Osteoblast (primary cell): ENCODE measurements at regions not wholly inside any gene's neighbourhood (a gene's known extent, or its start where the extent isn't known, plus 50 kb on each side); places are given as distances from the start of the nearest gene placed in this dataset.

ENCODE experiments used
- DNase-seq: peaks from one replicate; pipeline ENCODE4 v3.0.0; 2011; ENCODE audit warnings: low spot score, mixed read lengths; ENCODE audit not compliant: insufficient read length; ENCODE audit errors: missing footprints
- H2AFZ ChIP-seq: 2 replicates; pipeline ENCODE4 v1.6.0; 2011; ENCODE audit warnings: mild to moderate bottlenecking, low read length
- H3K27ac ChIP-seq: 2 replicates; pipeline ENCODE4 v1.5.1; 2011; ENCODE audit warnings: mild to moderate bottlenecking, low read depth, low read length, moderate library complexity
- H3K27me3 ChIP-seq: 2 replicates; pipeline ENCODE4 v1.6.0; 2012; ENCODE audit warnings: mild to moderate bottlenecking, control low read depth, inconsistent platforms, low read length, moderate library complexity; ENCODE audit not compliant: insufficient read depth
- H3K36me3 ChIP-seq: 2 replicates; pipeline ENCODE4 v1.5.1; 2011; ENCODE audit warnings: mild to moderate bottlenecking, low read length, control low read depth, moderate library complexity; ENCODE audit not compliant: insufficient read depth
- H3K4me1 ChIP-seq: 2 replicates; pipeline ENCODE4 v1.5.1; 2011; ENCODE audit warnings: mild to moderate bottlenecking, low read length, control low read depth, moderate library complexity; ENCODE audit not compliant: insufficient read depth
- H3K4me2 ChIP-seq: 2 replicates; pipeline ENCODE4 v1.6.0; 2011; ENCODE audit warnings: mild to moderate bottlenecking, low read length; ENCODE audit not compliant: insufficient read depth
- H3K4me3 ChIP-seq: fragments of 200-600 bp; sonication (generic); 3 replicates; pipeline ENCODE4 v1.5.1; 2012; ENCODE audit warnings: mild to moderate bottlenecking, low read length, inconsistent platforms; ENCODE audit not compliant: insufficient read depth
- H3K79me2 ChIP-seq: 2 replicates; pipeline ENCODE4 v1.6.0; 2012; ENCODE audit warnings: mild to moderate bottlenecking, low read length, control low read depth, inconsistent platforms; ENCODE audit not compliant: insufficient read depth
- H3K9me3 ChIP-seq: 2 replicates; pipeline ENCODE4 v1.5.1; 2011; ENCODE audit warnings: low read depth, low read length, control low read depth
- H4K20me1 ChIP-seq: 2 replicates; pipeline ENCODE4 v1.6.0; 2012; ENCODE audit warnings: mild to moderate bottlenecking, low read length, control low read depth; ENCODE audit not compliant: insufficient read depth
- TF ChIP-seq, protein P1 (sequence below): IDR thresholded peaks from 2 replicates; pipeline ENCODE4 v1.5.1; 2011; ENCODE audit warnings: mild to moderate bottlenecking, low read depth, low read length, moderate library complexity; ENCODE audit errors: extremely low read depth

DNA sequence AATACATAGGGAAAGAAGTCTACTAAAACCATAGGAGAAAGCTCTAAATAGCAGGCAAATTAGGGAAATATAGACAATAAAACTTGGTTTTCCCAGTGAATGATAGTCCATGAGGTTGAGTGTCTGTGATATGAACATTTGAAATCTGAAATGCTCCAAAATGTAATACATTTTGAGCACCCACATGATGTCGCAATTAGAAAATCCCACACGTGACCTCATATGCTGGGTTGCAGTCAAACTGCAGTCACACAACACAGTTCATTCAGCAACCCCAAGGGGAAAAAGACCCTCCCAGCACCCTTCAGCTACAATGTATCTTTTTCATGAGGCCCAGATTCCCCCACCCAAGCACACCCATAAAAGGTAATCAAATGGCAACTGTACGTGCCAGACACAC is 155.6 kb downstream of the BTC start:
- DNase-seq: no peak
- Histone ChIP-seq H3K79me2 (no peaks in the 10 kb centered on the region), H2AFZ (no peak overlapping the region)

DNA sequence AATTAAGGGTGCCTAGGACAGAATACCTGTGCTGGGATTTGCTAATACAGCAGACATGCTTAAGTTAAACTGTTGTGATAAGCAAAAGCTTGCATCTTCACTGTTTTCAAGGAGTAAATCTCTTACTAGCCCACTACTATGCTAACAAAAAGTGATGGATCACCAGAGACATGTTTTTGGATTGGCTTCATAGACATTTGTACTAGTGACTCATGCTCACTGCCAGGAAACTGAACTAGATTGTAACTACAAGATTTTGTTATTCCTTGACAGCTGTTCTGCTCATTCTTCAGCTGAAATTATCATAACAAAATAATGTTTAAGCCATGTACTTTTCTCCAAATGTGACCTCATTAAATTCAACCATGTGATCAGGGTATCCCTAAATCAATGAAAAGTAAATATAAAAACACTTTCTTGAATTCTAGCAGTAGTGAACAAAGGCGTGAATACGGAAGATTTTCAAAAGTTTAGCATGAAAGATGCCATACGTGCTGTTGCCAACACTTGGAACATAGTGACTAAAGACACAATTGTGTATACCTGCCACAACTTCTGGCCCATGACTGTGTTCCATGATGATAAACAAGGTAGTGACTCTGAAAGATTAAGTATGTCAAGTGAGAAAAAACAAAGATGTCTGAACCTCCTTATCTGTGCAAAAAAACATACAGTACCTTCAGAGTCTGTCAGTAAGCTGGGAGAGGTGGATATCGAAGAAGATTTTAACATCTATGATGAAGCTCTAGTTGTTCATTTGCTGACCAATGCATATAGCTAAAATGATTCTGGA is 154.0 kb downstream of the BTC start:
- no peaks in the 10 kb centered on the region for H3K9me3 ChIP-seq
- no peaks in the 10 kb centered on the region for H4K20me1 ChIP-seq
- H3K4me3 ChIP-seq: no peak overlapping the region
- peaks cover 61% of the 10 kb centered on the region for H3K27me3 ChIP-seq
- DNase-seq: peak; percentile 3
- TF ChIP-seq, protein P1, sequence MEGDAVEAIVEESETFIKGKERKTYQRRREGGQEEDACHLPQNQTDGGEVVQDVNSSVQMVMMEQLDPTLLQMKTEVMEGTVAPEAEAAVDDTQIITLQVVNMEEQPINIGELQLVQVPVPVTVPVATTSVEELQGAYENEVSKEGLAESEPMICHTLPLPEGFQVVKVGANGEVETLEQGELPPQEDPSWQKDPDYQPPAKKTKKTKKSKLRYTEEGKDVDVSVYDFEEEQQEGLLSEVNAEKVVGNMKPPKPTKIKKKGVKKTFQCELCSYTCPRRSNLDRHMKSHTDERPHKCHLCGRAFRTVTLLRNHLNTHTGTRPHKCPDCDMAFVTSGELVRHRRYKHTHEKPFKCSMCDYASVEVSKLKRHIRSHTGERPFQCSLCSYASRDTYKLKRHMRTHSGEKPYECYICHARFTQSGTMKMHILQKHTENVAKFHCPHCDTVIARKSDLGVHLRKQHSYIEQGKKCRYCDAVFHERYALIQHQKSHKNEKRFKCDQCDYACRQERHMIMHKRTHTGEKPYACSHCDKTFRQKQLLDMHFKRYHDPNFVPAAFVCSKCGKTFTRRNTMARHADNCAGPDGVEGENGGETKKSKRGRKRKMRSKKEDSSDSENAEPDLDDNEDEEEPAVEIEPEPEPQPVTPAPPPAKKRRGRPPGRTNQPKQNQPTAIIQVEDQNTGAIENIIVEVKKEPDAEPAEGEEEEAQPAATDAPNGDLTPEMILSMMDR: no peak
- H2AFZ ChIP-seq: no peak overlapping the region
- H3K79me2 ChIP-seq: no peaks in the 10 kb centered on the region
- peaks cover 8% of the 10 kb centered on the region for H3K4me1 ChIP-seq
- no peaks in the 10 kb centered on the region for H3K36me3 ChIP-seq
- H3K4me2 ChIP-seq: no peak overlapping the region
- no peak overlapping the region for H3K27ac ChIP-seq

More for the DNA sequence above, 155.6 kb downstream of the BTC start:
- Histone ChIP-seq H4K20me1 (no peaks in the 10 kb centered on the region), H3K4me3 (no peak overlapping the region), H3K27ac (no peak overlapping the region), H3K9me3 (no peaks in the 10 kb centered on the region), H3K4me1 (peaks cover 8% of the 10 kb centered on the region), H3K4me2 (no peak overlapping the region), H3K36me3 (no peaks in the 10 kb centered on the region), H3K27me3 (peaks cover 71% of the 10 kb centered on the region)
- TF ChIP-seq, protein P1: no peak

DNA sequence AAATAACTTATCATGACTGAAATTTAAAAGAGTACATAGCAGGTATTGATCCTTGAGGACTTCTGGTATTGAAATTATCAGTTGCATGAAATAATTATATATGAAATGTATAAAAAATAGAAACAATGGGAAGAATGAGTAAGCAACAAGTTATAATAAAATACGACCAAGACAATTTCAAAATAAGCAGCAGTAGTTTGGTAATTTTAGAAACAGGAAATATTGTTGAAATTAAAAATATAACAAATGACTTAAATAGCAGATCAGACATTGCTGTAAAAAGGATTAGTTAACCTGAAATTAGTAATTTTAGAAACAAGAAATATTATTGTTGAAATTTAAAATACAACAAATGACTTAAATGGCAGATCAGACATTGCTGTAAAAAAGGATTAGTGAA is 152.3 kb downstream of the BTC start:
- TF ChIP-seq, protein P1: no peak
- Histone ChIP-seq H3K27me3 (peaks cover 56% of the 10 kb centered on the region), H2AFZ (no peak overlapping the region), H3K79me2 (no peaks in the 10 kb centered on the region), H3K9me3 (no peaks in the 10 kb centered on the region), H4K20me1 (no peaks in the 10 kb centered on the region), H3K4me3 (no peak overlapping the region), H3K4me1 (peaks cover 8% of the 10 kb centered on the region), H3K4me2 (no peak overlapping the region), H3K27ac (no peak overlapping the region), H3K36me3 (no peaks in the 10 kb centered on the region)
- DNase-seq: no peak

DNA sequence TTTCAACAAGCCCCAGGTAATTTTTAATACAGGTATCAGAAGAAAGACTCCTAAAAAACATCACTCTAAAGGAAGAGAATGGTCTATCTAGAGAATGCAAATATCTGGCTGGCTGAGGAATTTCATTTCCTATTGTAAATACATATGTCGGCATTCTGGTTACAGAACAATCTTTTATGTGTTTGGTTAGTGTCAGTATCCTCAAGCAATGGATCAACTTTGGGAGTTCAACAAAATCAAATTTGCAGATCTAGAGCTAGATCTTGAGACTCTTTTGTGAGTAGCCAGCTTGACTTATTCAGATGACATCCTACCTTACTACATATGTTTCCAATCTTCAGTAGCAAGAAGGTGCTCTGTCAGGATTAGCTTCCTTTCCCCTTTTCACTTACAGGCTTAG is 145.1 kb downstream of the BTC start:
- Histone ChIP-seq H2AFZ (no peak overlapping the region), H3K27me3 (peaks cover 38% of the 10 kb centered on the region), H3K9me3 (no peaks in the 10 kb centered on the region), H4K20me1 (no peaks in the 10 kb centered on the region), H3K4me1 (no peaks in the 10 kb centered on the region), H3K27ac (no peak overlapping the region), H3K4me2 (no peak overlapping the region), H3K4me3 (no peak overlapping the region), H3K79me2 (no peaks in the 10 kb centered on the region), H3K36me3 (no peaks in the 10 kb centered on the region)
- TF ChIP-seq, protein P1: no peak
- no peak for DNase-seq
